ENCODE measurements at regions not wholly inside any gene's neighbourhood (a gene's known extent, or its start where the extent isn't known, plus 50 kb on each side); places are given as distances from the start of the nearest gene placed in this dataset.

GRCh38 chr20:17077030-17077429 lies 149.8 kb upstream of the PCSK2 start:
- Histone ChIP-seq H2AFZ (ENCODE audit: low read length) (no peak overlapping the region), H3K9me3 (ENCODE audit: low read depth, low read length) (no peaks in the 10 kb centered on the region), H3K4me1 (ENCODE audit: insufficient read depth, low read length) (no peaks in the 10 kb centered on the region), H4K20me1 (ENCODE audit: insufficient read depth, low read length) (no peaks in the 10 kb centered on the region), H3K27ac (ENCODE audit: low read depth, low read length) (no peak overlapping the region), H3K4me3 (ENCODE audit: insufficient read depth, low read length) (no peak overlapping the region), H3K4me2 (ENCODE audit: insufficient read depth, low read length) (no peak overlapping the region), H3K79me2 (ENCODE audit: insufficient read depth, low read length) (no peaks in the 10 kb centered on the region), H3K36me3 (ENCODE audit: insufficient read depth, low read length) (no peaks in the 10 kb centered on the region), H3K27me3 (ENCODE audit: insufficient read depth, low read length) (no peaks in the 10 kb centered on the region)
- no peak for TF ChIP-seq CTCF (IDR thresholded peaks at IDR 0.05; ENCODE audit: extremely low read depth, low read depth, low read length)
- DNase-seq (ENCODE audit: insufficient read length, low spot score, missing footprints): no peak

GRCh38 chr20:17083738-17084137 lies 143.1 kb upstream of the PCSK2 start:
- Histone ChIP-seq H3K4me1 (ENCODE audit: insufficient read depth, low read length) (no peaks in the 10 kb centered on the region), H4K20me1 (ENCODE audit: insufficient read depth, low read length) (no peaks in the 10 kb centered on the region), H3K4me2 (ENCODE audit: insufficient read depth, low read length) (no peak overlapping the region), H3K27me3 (ENCODE audit: insufficient read depth, low read length) (no peaks in the 10 kb centered on the region), H2AFZ (ENCODE audit: low read length) (no peak overlapping the region), H3K79me2 (ENCODE audit: insufficient read depth, low read length) (no peaks in the 10 kb centered on the region), H3K27ac (ENCODE audit: low read depth, low read length) (no peak overlapping the region), H3K36me3 (ENCODE audit: insufficient read depth, low read length) (no peaks in the 10 kb centered on the region), H3K9me3 (ENCODE audit: low read depth, low read length) (no peaks in the 10 kb centered on the region), H3K4me3 (ENCODE audit: insufficient read depth, low read length) (no peak overlapping the region)
- no peak for TF ChIP-seq CTCF (IDR thresholded peaks at IDR 0.05; ENCODE audit: extremely low read depth, low read depth, low read length)
- DNase-seq (ENCODE audit: insufficient read length, low spot score, missing footprints): peak; percentile 21

GRCh38 chr20:17084909-17085308 lies 141.9 kb upstream of the PCSK2 start:
- TF ChIP-seq CTCF (IDR thresholded peaks at IDR 0.05; ENCODE audit: extremely low read depth, low read depth, low read length): no peak
- Histone ChIP-seq H3K4me1 (ENCODE audit: insufficient read depth, low read length) (no peaks in the 10 kb centered on the region), H2AFZ (ENCODE audit: low read length) (no peak overlapping the region), H3K79me2 (ENCODE audit: insufficient read depth, low read length) (no peaks in the 10 kb centered on the region), H3K9me3 (ENCODE audit: low read depth, low read length) (no peaks in the 10 kb centered on the region), H3K27ac (ENCODE audit: low read depth, low read length) (no peak overlapping the region), H3K36me3 (ENCODE audit: insufficient read depth, low read length) (no peaks in the 10 kb centered on the region), H3K4me2 (ENCODE audit: insufficient read depth, low read length) (no peak overlapping the region), H3K4me3 (ENCODE audit: insufficient read depth, low read length) (no peak overlapping the region), H3K27me3 (ENCODE audit: insufficient read depth, low read length) (no peaks in the 10 kb centered on the region), H4K20me1 (ENCODE audit: insufficient read depth, low read length) (no peaks in the 10 kb centered on the region)
- DNase-seq (ENCODE audit: insufficient read length, low spot score, missing footprints): no peak

GRCh38 chr20:17093782-17094181 lies 133.1 kb upstream of the PCSK2 start:
- Histone ChIP-seq H3K9me3 (ENCODE audit: low read depth, low read length) (no peaks in the 10 kb centered on the region), H3K36me3 (ENCODE audit: insufficient read depth, low read length) (no peaks in the 10 kb centered on the region), H2AFZ (ENCODE audit: low read length) (no peak overlapping the region), H3K27ac (ENCODE audit: low read depth, low read length) (no peak overlapping the region), H3K4me2 (ENCODE audit: insufficient read depth, low read length) (no peak overlapping the region), H3K79me2 (ENCODE audit: insufficient read depth, low read length) (no peaks in the 10 kb centered on the region), H3K4me3 (ENCODE audit: insufficient read depth, low read length) (no peak overlapping the region), H3K27me3 (ENCODE audit: insufficient read depth, low read length) (no peaks in the 10 kb centered on the region), H3K4me1 (ENCODE audit: insufficient read depth, low read length) (no peaks in the 10 kb centered on the region), H4K20me1 (ENCODE audit: insufficient read depth, low read length) (no peaks in the 10 kb centered on the region)
- DNase-seq (ENCODE audit: insufficient read length, low spot score, missing footprints): no peak
- no peak for TF ChIP-seq CTCF (IDR thresholded peaks at IDR 0.05; ENCODE audit: extremely low read depth, low read depth, low read length)
